Endodermal cell (in vitro differentiated cells): ENCODE measurements at regions not wholly inside any gene's neighbourhood (a gene's known extent, or its start where the extent isn't known, plus 50 kb on each side); places are given as distances from the start of the nearest gene placed in this dataset.

Experiments
- DNase-seq: peaks from one replicate; pipeline ENCODE4 v3.0.0-alpha.2; 2017
- H3K27ac ChIP-seq: 2 replicates; pipeline ENCODE4 v1.5.1; 2013; ENCODE audit warnings: mild to moderate bottlenecking, low read depth, low read length, moderate library complexity
- H3K27me3 ChIP-seq: 2 replicates; pipeline ENCODE4 v1.6.1; 2013; ENCODE audit warnings: mild to moderate bottlenecking, low read length, moderate library complexity; ENCODE audit not compliant: insufficient read depth, control insufficient read depth, poor library complexity, severe bottlenecking
- H3K36me3 ChIP-seq: 2 replicates; pipeline ENCODE4 v1.7.0; 2013; ENCODE audit warnings: mild to moderate bottlenecking, low read length, moderate library complexity; ENCODE audit not compliant: control insufficient read depth, insufficient read depth
- H3K4me1 ChIP-seq: one replicate; pipeline ENCODE4 v1.7.0; 2013; ENCODE audit warnings: low read length; ENCODE audit not compliant: control insufficient read depth, insufficient read depth
- H3K4me3 ChIP-seq: 2 replicates; pipeline ENCODE4 v1.5.1; 2013; ENCODE audit warnings: mild to moderate bottlenecking, low read length, moderate library complexity
- H3K9ac ChIP-seq: 2 replicates; pipeline ENCODE4 v1.6.1; 2013; ENCODE audit warnings: mild to moderate bottlenecking, low read length, moderate library complexity; ENCODE audit not compliant: poor library complexity, severe bottlenecking; ENCODE audit errors: extremely low read depth
- H3K9me3 ChIP-seq: 2 replicates; pipeline ENCODE4 v1.6.1; 2013; ENCODE audit warnings: mild to moderate bottlenecking, low read length, moderate library complexity; ENCODE audit not compliant: control insufficient read depth
- H3K27ac Mint-ChIP-seq: 2 replicates; pipeline ENCODE4 v1.8.0; 2020; ENCODE audit warnings: mixed read lengths
- H3K27me3 Mint-ChIP-seq: 2 replicates; pipeline ENCODE4 v1.8.0; 2021; ENCODE audit warnings: mild to moderate bottlenecking, mixed read lengths; ENCODE audit not compliant: insufficient read depth
- H3K36me3 Mint-ChIP-seq: 2 replicates; pipeline ENCODE4 v1.8.0; 2020; ENCODE audit warnings: low read depth, mixed read lengths
- H3K4me1 Mint-ChIP-seq: 2 replicates; pipeline ENCODE4 v1.8.0; 2020; ENCODE audit warnings: mixed read lengths
- H3K4me3 Mint-ChIP-seq: 2 replicates; pipeline ENCODE4 v1.8.0; 2020; ENCODE audit warnings: mild to moderate bottlenecking, moderate library complexity, mixed read lengths
- H3K9me3 Mint-ChIP-seq: 2 replicates; pipeline ENCODE4 v1.8.0; 2020; ENCODE audit warnings: mild to moderate bottlenecking, mixed read lengths
- CTCF ChIP-seq: fragments of 200-600 bp; sonication (generic); conservative IDR thresholded peaks from 2 replicates; pipeline ENCODE4 v1.5.0; 2021; ENCODE audit warnings: antibody characterized with exemption, mild to moderate bottlenecking
- WGBS, 2 experiments: methylation state at CpG; one replicate each; pipeline versions ENCODE4 v1.1.5 to v1.1.7; 2013; ENCODE audit warnings: missing lambda C conversion rate in 2 of 2, mixed read lengths in 1 of 2; ENCODE audit not compliant: insufficient coverage in 1 of 2, insufficient read length in 1 of 2; 5-methylcytosine and 5-hydroxymethylcytosine counted together

DNA sequence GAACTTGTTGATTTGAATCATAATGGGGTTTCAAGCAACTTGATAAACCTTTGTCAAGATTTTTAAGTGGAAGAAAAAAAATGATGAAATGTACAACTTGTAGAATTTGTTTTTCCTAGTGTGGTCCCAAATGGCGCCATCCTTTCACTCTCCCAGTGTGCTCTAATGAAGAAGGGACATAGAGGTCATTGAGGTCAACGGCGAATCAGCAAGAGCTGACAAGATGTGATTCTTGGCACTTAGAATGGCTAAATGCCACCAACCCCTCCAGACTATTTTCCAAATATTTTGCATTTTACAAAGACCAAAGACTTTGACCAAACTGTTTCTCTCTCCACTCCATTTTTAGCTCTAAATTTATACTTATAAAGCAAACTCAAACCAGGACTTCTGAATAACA lies 320.2 kb upstream of the MME start:
- Mint-ChIP-seq H3K27me3 (no peaks in the 10 kb centered on the region), H3K36me3 (no peaks in the 10 kb centered on the region), H3K9me3 (peaks cover 2% of the 10 kb centered on the region), H3K27ac (no peak overlapping the region), H3K4me1 (peaks cover 4% of the 10 kb centered on the region), H3K4me3 (no peak overlapping the region)
- TF ChIP-seq CTCF = no peak
- Histone ChIP-seq H3K27me3 (no peaks in the 10 kb centered on the region), H3K9ac (no peak overlapping the region), H3K4me3 (no peak overlapping the region), H3K9me3 (no peaks in the 10 kb centered on the region), H3K27ac (no peak overlapping the region), H3K36me3 (no peaks in the 10 kb centered on the region), H3K4me1 (no peaks in the 10 kb centered on the region)
- WGBS, 2 experiments = 60 to 100% methylated on average over 1 to 3 of the region's 3 CpGs
- DNase-seq = no peak

DNA sequence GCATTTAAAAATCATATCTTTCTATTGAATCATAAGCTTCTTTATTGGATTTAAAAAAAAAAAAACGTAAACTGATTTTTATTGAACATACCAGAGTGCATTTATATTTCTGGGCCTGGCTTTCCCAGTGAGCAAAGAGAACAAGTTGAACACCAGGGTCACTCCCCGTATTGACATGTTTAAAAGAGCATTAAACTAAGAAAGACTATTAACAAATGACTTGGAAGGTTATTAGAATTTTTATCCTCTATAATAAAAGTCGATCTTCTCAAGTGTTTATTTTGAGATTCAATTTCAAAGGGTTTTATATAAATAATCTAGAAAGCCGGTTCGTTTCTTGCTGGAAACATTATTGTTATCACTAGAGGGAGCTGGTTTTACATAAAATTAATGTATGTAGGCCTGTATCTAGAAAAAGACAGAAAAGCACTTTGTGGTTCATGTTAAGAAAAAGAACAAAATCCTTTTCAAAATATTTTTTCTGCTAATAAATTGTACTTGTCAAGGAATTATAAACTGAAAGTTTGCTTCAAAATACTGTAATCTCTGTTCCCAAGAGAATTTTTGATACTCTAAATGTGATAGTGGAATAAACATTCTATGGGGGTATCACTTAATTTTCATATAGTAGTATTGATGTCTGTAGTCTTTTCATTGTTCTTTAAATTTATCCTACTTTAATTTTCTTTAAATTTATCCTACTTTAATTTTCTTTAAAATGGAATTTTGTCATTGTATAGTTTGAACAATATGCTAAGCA lies 321.8 kb upstream of the MME start:
- no peak overlapping the region for H3K27ac Mint-ChIP-seq
- TF ChIP-seq CTCF = peak; percentile 65
- no peak overlapping the region for H3K4me3 Mint-ChIP-seq
- no peak overlapping the region for H3K4me3 ChIP-seq
- 74% methylated on average over 5 of the region's 5 CpGs; no CpG with 5 or more reads in 1 of the 2 experiments for WGBS, 2 experiments
- H3K27me3 Mint-ChIP-seq = no peaks in the 10 kb centered on the region
- peaks cover 4% of the 10 kb centered on the region for H3K4me1 Mint-ChIP-seq
- no peaks in the 10 kb centered on the region for H3K27me3 ChIP-seq
- DNase-seq = no peak
- no peak overlapping the region for H3K9ac ChIP-seq
- no peaks in the 10 kb centered on the region for H3K9me3 ChIP-seq
- no peaks in the 10 kb centered on the region for H3K36me3 Mint-ChIP-seq
- no peak overlapping the region for H3K27ac ChIP-seq
- no peaks in the 10 kb centered on the region for H3K4me1 ChIP-seq
- no peaks in the 10 kb centered on the region for H3K36me3 ChIP-seq
- H3K9me3 Mint-ChIP-seq = peaks cover 2% of the 10 kb centered on the region

DNA sequence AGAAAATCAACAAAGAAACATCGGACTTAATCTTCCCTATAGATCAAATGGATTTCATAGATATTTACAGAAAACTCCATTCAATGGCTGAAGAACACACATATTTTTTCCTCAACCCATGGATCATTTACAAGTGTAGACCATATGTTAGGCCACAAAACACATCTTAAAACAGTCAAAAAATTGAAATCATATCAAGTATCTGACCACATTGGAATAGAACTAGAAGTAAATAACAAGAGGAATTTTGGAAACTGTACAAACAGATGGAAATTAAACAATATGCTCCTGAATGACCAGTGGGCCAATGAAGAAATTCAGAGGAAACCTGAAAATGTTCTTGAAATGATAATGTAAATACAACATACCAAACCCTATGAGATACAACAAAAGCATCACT lies 323.1 kb upstream of the GPR149 start:
- H3K27ac ChIP-seq = no peak overlapping the region
- Mint-ChIP-seq H3K27ac (no peak overlapping the region), H3K9me3 (peaks cover 2% of the 10 kb centered on the region), H3K4me1 (peaks cover 4% of the 10 kb centered on the region), H3K27me3 (no peaks in the 10 kb centered on the region), H3K36me3 (no peaks in the 10 kb centered on the region), H3K4me3 (no peak overlapping the region)
- no peak overlapping the region for H3K9ac ChIP-seq
- no peak for DNase-seq
- H3K4me1 ChIP-seq = no peaks in the 10 kb centered on the region
- H3K36me3 ChIP-seq = no peaks in the 10 kb centered on the region
- 86 to 92% methylated on average over 1 of the region's 1 CpG for WGBS, 2 experiments
- TF ChIP-seq CTCF = no peak
- no peaks in the 10 kb centered on the region for H3K9me3 ChIP-seq
- no peak overlapping the region for H3K4me3 ChIP-seq
- H3K27me3 ChIP-seq = no peaks in the 10 kb centered on the region
